ENCODE measurements at regions not wholly inside any gene's neighbourhood (a gene's known extent, or its start where the extent isn't known, plus 50 kb on each side); places are given as distances from the start of the nearest gene placed in this dataset.

- TF ChIP-seq YY1 (IDR thresholded peaks at IDR 0.05; ENCODE audit: low read depth) (no peak), MAX (IDR thresholded peaks at IDR 0.05) (no peak), NFIC (IDR thresholded peaks at IDR 0.05) (no peak), TAF1 (IDR thresholded peaks at IDR 0.05; ENCODE audit: low read depth) (no peak), EGR1 (IDR thresholded peaks at IDR 0.05) (no peak), FOXM1 (IDR thresholded peaks at IDR 0.05; ENCODE audit: borderline replicate concordance, low read depth) (no peak), EP300 (IDR thresholded peaks at IDR 0.05; ENCODE audit: borderline replicate concordance) (no peak), CREB1 (IDR thresholded peaks at IDR 0.05; ENCODE audit: low read depth) (no peak), USF1 (IDR thresholded peaks at IDR 0.05) (no peak)
Measured at GRCh38 chr1:70877343-70877742, 170.3 kb downstream of the PTGER3 start.

- TF ChIP-seq REST (IDR thresholded peaks at IDR 0.05; ENCODE audit: low read depth) (no peak), YY1 (IDR thresholded peaks at IDR 0.05; ENCODE audit: low read depth) (no peak), TAF1 (IDR thresholded peaks at IDR 0.05; ENCODE audit: low read depth) (no peak), CREB1 (IDR thresholded peaks at IDR 0.05; ENCODE audit: low read depth) (no peak), NFIC (IDR thresholded peaks at IDR 0.05) (no peak), ZBTB7A (IDR thresholded peaks at IDR 0.05; ENCODE audit: low read depth) (no peak)
Measured at GRCh38 chr1:70887936-70888335, 159.7 kb downstream of the PTGER3 start.

- TF ChIP-seq EP300 (IDR thresholded peaks at IDR 0.05; ENCODE audit: borderline replicate concordance) (no peak), MAX (IDR thresholded peaks at IDR 0.05) (no peak), TEAD4 (IDR thresholded peaks at IDR 0.05) (no peak), FOXM1 (IDR thresholded peaks at IDR 0.05; ENCODE audit: borderline replicate concordance, low read depth) (no peak), CREB1 (IDR thresholded peaks at IDR 0.05; ENCODE audit: low read depth) (no peak), YY1 (IDR thresholded peaks at IDR 0.05; ENCODE audit: low read depth) (no peak), ZBTB7A (IDR thresholded peaks at IDR 0.05; ENCODE audit: low read depth) (no peak), EGR1 (IDR thresholded peaks at IDR 0.05) (no peak), TAF1 (IDR thresholded peaks at IDR 0.05; ENCODE audit: low read depth) (no peak), TCF12 (IDR thresholded peaks at IDR 0.05; ENCODE audit: low read depth) (no peak), REST (IDR thresholded peaks at IDR 0.05; ENCODE audit: low read depth) (no peak), NFIC (IDR thresholded peaks at IDR 0.05) (no peak), CEBPB (IDR thresholded peaks at IDR 0.05) (no peak), USF1 (IDR thresholded peaks at IDR 0.05) (no peak), RAD21 (IDR thresholded peaks at IDR 0.05; ENCODE audit: low read depth) (no peak)
Measured at GRCh38 chr1:70888722-70889121, 158.9 kb downstream of the PTGER3 start.

GRCh38 chr1:70890408-70890807 lies 157.2 kb downstream of the PTGER3 start:
- no peak for TF ChIP-seq NFIC (IDR thresholded peaks at IDR 0.05)
- TF ChIP-seq EGR1 (IDR thresholded peaks at IDR 0.05), result no peak
- no peak for TF ChIP-seq RAD21 (IDR thresholded peaks at IDR 0.05; ENCODE audit: low read depth)
- no peak for TF ChIP-seq CREB1 (IDR thresholded peaks at IDR 0.05; ENCODE audit: low read depth)
- no peak for TF ChIP-seq USF1 (IDR thresholded peaks at IDR 0.05)
- TF ChIP-seq REST (IDR thresholded peaks at IDR 0.05; ENCODE audit: low read depth), result no peak
- no peak for TF ChIP-seq FOXM1 (IDR thresholded peaks at IDR 0.05; ENCODE audit: borderline replicate concordance, low read depth)
- no peak for TF ChIP-seq EP300 (IDR thresholded peaks at IDR 0.05; ENCODE audit: borderline replicate concordance)
- no peak for TF ChIP-seq ZBTB7A (IDR thresholded peaks at IDR 0.05; ENCODE audit: low read depth)
- no peak for TF ChIP-seq YY1 (IDR thresholded peaks at IDR 0.05; ENCODE audit: low read depth)
- no peak for TF ChIP-seq TCF12 (IDR thresholded peaks at IDR 0.05; ENCODE audit: low read depth)
- no peak for TF ChIP-seq TEAD4 (IDR thresholded peaks at IDR 0.05)
- no peak for TF ChIP-seq CEBPB (IDR thresholded peaks at IDR 0.05)
- no peak for TF ChIP-seq TAF1 (IDR thresholded peaks at IDR 0.05; ENCODE audit: low read depth)
